Mesendoderm (in vitro differentiated cells): ENCODE measurements at regions not wholly inside any gene's neighbourhood (a gene's known extent, or its start where the extent isn't known, plus 50 kb on each side); places are given as distances from the start of the nearest gene placed in this dataset.
"Not testable (repeated sequence)": the region's sequence is repeated elsewhere in the genome, so short reads cannot be mapped to it uniquely, and the experiment has no call there.

Experiments used
- DNase-seq: peaks from one replicate; pipeline ENCODE4 v3.0.0; 2013
- H2AK5ac ChIP-seq: 2 replicates; pipeline ENCODE4 v1.6.1; 2013; ENCODE audit warnings: low read length, inconsistent platforms
- H2BK120ac ChIP-seq: 2 replicates; pipeline ENCODE4 v1.6.1; 2013; ENCODE audit warnings: low read depth, mild to moderate bottlenecking, low read length, moderate library complexity, mixed read lengths
- H2BK15ac ChIP-seq: replicated peaks from 2 replicates; pipeline ENCODE4 v1.6.1; 2013; ENCODE audit warnings: low read depth, mild to moderate bottlenecking, moderate library complexity
- H2BK5ac ChIP-seq: 2 replicates; pipeline ENCODE4 v1.6.1; 2013; ENCODE audit warnings: low read length, inconsistent platforms
- H3K18ac ChIP-seq: 2 replicates; pipeline ENCODE4 v1.6.1; 2013; ENCODE audit warnings: mild to moderate bottlenecking, low read length, mixed read lengths
- H3K23ac ChIP-seq: one replicate; pipeline ENCODE4 v1.6.1; 2013; ENCODE audit warnings: low read length
- H3K27ac ChIP-seq: 2 replicates; pipeline ENCODE4 v1.5.1; 2013; ENCODE audit warnings: low read depth, mild to moderate bottlenecking, inconsistent platforms, low read length, moderate library complexity
- H3K27me3 ChIP-seq: 2 replicates; pipeline ENCODE4 v1.6.1; 2013; ENCODE audit warnings: low read length, control low read depth, mild to moderate bottlenecking, inconsistent platforms; ENCODE audit not compliant: insufficient read depth, poor library complexity
- H3K36me3 ChIP-seq: 2 replicates; pipeline ENCODE4 v1.6.1; 2013; ENCODE audit warnings: low read length, inconsistent platforms; ENCODE audit not compliant: control insufficient read depth, insufficient read depth
- H3K4ac ChIP-seq: one replicate; pipeline ENCODE4 v1.6.1; 2013; ENCODE audit warnings: low read depth, mild to moderate bottlenecking, low read length, moderate library complexity
- H3K4me1 ChIP-seq: 2 replicates; pipeline ENCODE4 v1.6.1; 2013; ENCODE audit warnings: low read depth, low read length, inconsistent platforms; ENCODE audit not compliant: control insufficient read depth
- H3K4me2 ChIP-seq: 2 replicates; pipeline ENCODE4 v1.6.1; 2013; ENCODE audit warnings: low read length
- H3K4me3 ChIP-seq: 2 replicates; pipeline ENCODE4 v1.5.1; 2013; ENCODE audit warnings: mild to moderate bottlenecking, low read length
- H3K56ac ChIP-seq: one replicate; pipeline ENCODE4 v1.6.1; 2013; ENCODE audit warnings: low read length
- H3K79me1 ChIP-seq: 2 replicates; pipeline ENCODE4 v1.6.1; 2013; ENCODE audit warnings: low read length, inconsistent platforms
- H3K79me2 ChIP-seq: 2 replicates; pipeline ENCODE4 v1.6.1; 2013; ENCODE audit warnings: mild to moderate bottlenecking, low read length; ENCODE audit not compliant: control insufficient read depth, insufficient read depth
- H3K9ac ChIP-seq: 2 replicates; pipeline ENCODE4 v1.6.1; 2013; ENCODE audit warnings: low read length, inconsistent platforms
- H4K5ac ChIP-seq: one replicate; pipeline ENCODE4 v1.6.1; 2013; ENCODE audit warnings: low read length
- H4K8ac ChIP-seq: one replicate; pipeline ENCODE4 v1.6.1; 2013; ENCODE audit warnings: low read depth, mild to moderate bottlenecking, control low read depth, low read length, moderate library complexity
- WGBS: extraction: QIAGEN DNeasy Blood & Tissue Kit; methylation state at CpG from one replicate; pipeline ENCODE4 v1.1.7; 2013; ENCODE audit warnings: low lambda C conversion rate, missing lambda C conversion rate; ENCODE audit not compliant: insufficient coverage; ENCODE audit errors: extremely low coverage; 5-methylcytosine and 5-hydroxymethylcytosine counted together

DNA sequence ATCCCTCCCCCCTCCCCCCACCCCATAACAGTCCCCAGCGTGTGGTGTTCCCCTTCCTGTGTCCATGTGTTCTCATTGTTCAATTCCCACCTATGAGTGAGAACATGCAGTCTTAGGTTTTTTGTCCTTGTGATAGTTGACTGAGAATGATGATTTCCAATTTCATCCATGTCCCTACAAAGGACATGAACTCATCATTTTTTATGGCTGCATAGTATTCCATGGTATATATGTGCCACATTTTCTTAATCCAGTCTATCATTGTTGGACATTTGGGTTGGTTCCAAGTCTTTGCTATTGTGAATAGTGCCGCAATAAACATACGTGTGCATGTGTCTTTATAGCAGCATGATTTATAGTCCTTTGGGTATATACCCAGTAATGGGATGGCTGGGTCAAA lies 180.1 kb upstream of the C1QTNF3 start:
- not testable (repeated sequence) for H3K4ac ChIP-seq, H2AK5ac ChIP-seq, H3K56ac ChIP-seq, H3K36me3 ChIP-seq, H4K8ac ChIP-seq, H3K18ac ChIP-seq, H3K4me2 ChIP-seq, H3K27me3 ChIP-seq, H3K23ac ChIP-seq, H3K9ac ChIP-seq, H2BK120ac ChIP-seq, H3K27ac ChIP-seq, H3K4me1 ChIP-seq, H3K4me3 ChIP-seq, H4K5ac ChIP-seq, H2BK5ac ChIP-seq, H3K79me2 ChIP-seq, H3K79me1 ChIP-seq, H2BK15ac ChIP-seq, DNase-seq
- no CpG with 5 or more reads among the region's 3 CpGs for WGBS

DNA sequence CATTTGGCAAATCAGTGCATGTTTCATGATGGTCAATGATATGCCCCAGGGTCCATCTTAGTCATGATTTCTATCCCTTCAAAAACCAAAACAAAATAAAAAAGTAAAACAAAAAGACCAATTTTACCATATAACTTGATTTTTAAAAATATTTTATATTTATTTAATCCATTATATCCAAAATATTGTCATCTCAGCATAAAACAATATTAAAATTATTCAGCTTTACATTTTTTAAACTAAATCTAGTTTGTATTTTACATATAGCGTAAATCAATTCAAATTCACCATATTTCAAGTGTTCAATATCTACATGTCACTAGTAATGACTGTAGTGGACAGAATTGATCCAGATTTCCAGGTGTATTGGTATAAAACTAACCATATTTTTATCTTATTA lies 187.4 kb upstream of the C1QTNF3 start:
- H3K79me1 ChIP-seq, H4K5ac ChIP-seq, H3K9ac ChIP-seq, H4K8ac ChIP-seq, H2BK120ac ChIP-seq, H3K79me2 ChIP-seq, H3K4me1 ChIP-seq, H3K27me3 ChIP-seq, DNase-seq, H3K18ac ChIP-seq, H2BK15ac ChIP-seq, H3K4me2 ChIP-seq, H3K4me3 ChIP-seq, H3K36me3 ChIP-seq, H3K23ac ChIP-seq, H3K4ac ChIP-seq, H2BK5ac ChIP-seq, H3K56ac ChIP-seq, H2AK5ac ChIP-seq, H3K27ac ChIP-seq: not testable (repeated sequence)
- WGBS, result no CpG with 5 or more reads among the region's 1 CpG

GRCh38 chr5:34243802-34244201 lies 200.8 kb upstream of the C1QTNF3 start:
- DNase-seq, H3K79me1 ChIP-seq, H3K79me2 ChIP-seq: not testable (repeated sequence)

DNA sequence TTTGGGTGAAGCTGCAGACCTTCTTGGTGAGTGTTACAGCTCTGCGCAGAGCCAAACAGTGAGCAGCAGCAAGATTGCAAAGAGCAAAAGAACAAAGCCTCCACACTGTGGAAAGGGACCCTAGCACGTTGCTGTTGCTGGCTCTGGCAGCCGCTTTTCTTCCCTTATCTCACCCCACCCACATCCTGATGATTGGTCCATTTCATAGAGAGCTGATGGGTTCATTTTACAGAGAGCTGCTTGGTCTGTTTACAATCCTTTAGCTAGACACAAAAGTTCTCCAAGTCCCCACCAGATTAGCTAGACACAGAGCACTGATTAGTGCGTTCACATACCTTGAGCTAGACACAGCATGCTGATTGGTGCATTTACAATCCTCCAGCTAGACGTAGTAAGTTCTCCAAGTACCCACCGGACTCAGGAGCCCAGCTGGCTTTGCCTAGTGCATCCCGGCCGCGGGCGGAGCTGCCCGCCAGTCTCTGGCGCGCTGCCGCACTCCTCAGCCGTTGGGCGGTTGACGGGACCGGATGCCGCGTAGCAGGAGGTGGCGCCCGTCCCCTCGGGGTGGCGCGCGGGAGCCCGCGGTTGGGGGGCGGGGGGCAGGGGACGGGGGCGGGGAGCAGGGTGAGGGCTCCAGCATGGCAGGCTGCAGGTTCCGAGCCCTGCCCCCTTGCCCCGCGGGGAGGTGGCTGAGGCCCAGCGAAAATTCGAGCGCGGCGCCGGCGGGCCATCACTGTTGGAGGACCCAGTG lies 201.4 kb upstream of the C1QTNF3 start:
- peak; percentile 70 for DNase-seq
- not testable (repeated sequence) for H4K5ac ChIP-seq, H3K27ac ChIP-seq, H3K9ac ChIP-seq, H3K4ac ChIP-seq, H3K79me1 ChIP-seq, H2BK15ac ChIP-seq, H2BK120ac ChIP-seq, H3K79me2 ChIP-seq, H2AK5ac ChIP-seq, H3K27me3 ChIP-seq, H3K56ac ChIP-seq, H3K36me3 ChIP-seq, H3K4me1 ChIP-seq, H3K23ac ChIP-seq, H3K18ac ChIP-seq, H3K4me2 ChIP-seq, H4K8ac ChIP-seq, H2BK5ac ChIP-seq, H3K4me3 ChIP-seq
- no CpG with 5 or more reads among the region's 41 CpGs for WGBS

More at GRCh38 chr5:34243802-34244201, 200.8 kb upstream of the C1QTNF3 start:
- not testable (repeated sequence) for H3K4ac ChIP-seq, H2BK15ac ChIP-seq, H3K4me3 ChIP-seq, H4K8ac ChIP-seq, H3K18ac ChIP-seq, H3K27ac ChIP-seq, H3K27me3 ChIP-seq, H2AK5ac ChIP-seq, H3K36me3 ChIP-seq, H3K9ac ChIP-seq, H3K4me1 ChIP-seq, H4K5ac ChIP-seq, H3K23ac ChIP-seq, H3K4me2 ChIP-seq, H2BK120ac ChIP-seq, H2BK5ac ChIP-seq, H3K56ac ChIP-seq

- H2BK5ac ChIP-seq, H2AK5ac ChIP-seq, H3K4me3 ChIP-seq, H3K4me2 ChIP-seq, H3K18ac ChIP-seq, H3K79me1 ChIP-seq, H2BK15ac ChIP-seq, H2BK120ac ChIP-seq, H3K4me1 ChIP-seq, H3K4ac ChIP-seq, H3K27me3 ChIP-seq, H3K9ac ChIP-seq, H4K8ac ChIP-seq, H3K56ac ChIP-seq, H4K5ac ChIP-seq, H3K27ac ChIP-seq, H3K36me3 ChIP-seq, H3K23ac ChIP-seq, H3K79me2 ChIP-seq, DNase-seq: not testable (repeated sequence)
- no CpG with 5 or more reads among the region's 31 CpGs for WGBS
Measured at GRCh38 chr5:34245032-34245394, 202.0 kb upstream of the C1QTNF3 start.

DNA sequence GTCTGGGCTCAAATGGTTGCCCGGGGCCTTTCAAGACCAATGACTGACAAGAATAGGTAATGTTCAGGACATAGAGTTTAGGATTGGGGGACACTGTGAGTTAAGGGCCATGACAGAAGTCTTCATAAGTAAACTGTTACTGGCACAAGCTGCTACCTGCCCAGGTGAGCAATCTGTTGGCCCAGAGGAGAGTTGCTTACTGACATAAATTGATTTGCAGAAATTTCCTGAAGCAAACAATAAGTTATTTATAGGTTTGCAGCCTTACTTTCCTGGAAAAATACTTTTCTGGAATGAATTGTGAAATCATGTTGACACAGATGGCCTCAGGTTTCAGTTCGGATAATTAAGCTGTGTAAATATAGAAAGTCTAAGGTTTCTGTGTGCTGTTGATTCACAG lies 202.8 kb upstream of the C1QTNF3 start:
- not testable (repeated sequence) for H3K36me3 ChIP-seq, H3K23ac ChIP-seq, H4K5ac ChIP-seq, H4K8ac ChIP-seq, H2AK5ac ChIP-seq, H3K4ac ChIP-seq, H3K4me2 ChIP-seq, H3K27me3 ChIP-seq, H2BK5ac ChIP-seq, H3K4me3 ChIP-seq, H2BK120ac ChIP-seq, H2BK15ac ChIP-seq, H3K79me1 ChIP-seq, H3K56ac ChIP-seq, H3K79me2 ChIP-seq, H3K9ac ChIP-seq, DNase-seq, H3K4me1 ChIP-seq, H3K27ac ChIP-seq, H3K18ac ChIP-seq
- WGBS, result no CpG with 5 or more reads among the region's 2 CpGs
